ENCODE measurements at regions not wholly inside any gene's neighbourhood (a gene's known extent, or its start where the extent isn't known, plus 50 kb on each side); places are given as distances from the start of the nearest gene placed in this dataset.
"Not testable (repeated sequence)": the region's sequence is repeated elsewhere in the genome, so short reads cannot be mapped to it uniquely, and the experiment has no call there.

- TF ChIP-seq CTCF (conservative IDR thresholded peaks at IDR 0.05; ENCODE audit: low read depth in 2 of 2); POLR2AphosphoS5 (IDR thresholded peaks at IDR 0.05; ENCODE audit: low read depth); EZH2 (IDR thresholded peaks at IDR 0.05; ENCODE audit: low read depth, unreplicated experiment); REST (IDR thresholded peaks at IDR 0.05; ENCODE audit: unreplicated experiment); EZH2phosphoT487 (IDR thresholded peaks at IDR 0.05; ENCODE audit: unreplicated experiment); CREB1 (CRISPR knock-in tag; IDR thresholded peaks at IDR 0.05; ENCODE audit: low read depth); NANOG (IDR thresholded peaks at IDR 0.05; ENCODE audit: borderline replicate concordance); JUNB (IDR thresholded peaks at IDR 0.05; ENCODE audit: unreplicated experiment): not testable (repeated sequence)
Measured at GRCh38 chr1:228847451-228847850, 112.2 kb downstream of the RHOU start.

Measured in GM23338 (cell line).